Ectodermal cell (in vitro differentiated cells): ENCODE measurements at regions not wholly inside any gene's neighbourhood (a gene's known extent, or its start where the extent isn't known, plus 50 kb on each side); places are given as distances from the start of the nearest gene placed in this dataset.

ENCODE experiments used
- H3K27ac ChIP-seq: 2 replicates; pipeline ENCODE4 v1.7.0; 2013; ENCODE audit warnings: mild to moderate bottlenecking, low read depth, low read length; ENCODE audit not compliant: insufficient read depth, poor library complexity, severe bottlenecking
- H3K27me3 ChIP-seq: 2 replicates; pipeline ENCODE4 v1.7.0; 2013; ENCODE audit warnings: mild to moderate bottlenecking, low read length; ENCODE audit not compliant: insufficient read depth, control insufficient read depth, poor library complexity, severe bottlenecking
- H3K36me3 ChIP-seq: one replicate; pipeline ENCODE4 v1.7.0; 2013; ENCODE audit warnings: low read length; ENCODE audit not compliant: control insufficient read depth, insufficient read depth
- H3K4me1 ChIP-seq: one replicate; pipeline ENCODE4 v1.7.0; 2013; ENCODE audit warnings: low read length; ENCODE audit not compliant: control insufficient read depth, insufficient read depth
- H3K4me3 ChIP-seq: 2 replicates; pipeline ENCODE4 v1.7.0; 2013; ENCODE audit warnings: low read depth, low read length, control low read depth; ENCODE audit not compliant: insufficient read depth
- H3K9me3 ChIP-seq: 2 replicates; pipeline ENCODE4 v1.7.0; 2013; ENCODE audit warnings: mild to moderate bottlenecking, low read length, moderate library complexity; ENCODE audit not compliant: control insufficient read depth
- WGBS, 2 experiments: methylation state at CpG; one replicate each; pipeline ENCODE4 v1.1.7; 2013; ENCODE audit warnings: missing lambda C conversion rate in 2 of 2; 5-methylcytosine and 5-hydroxymethylcytosine counted together

DNA sequence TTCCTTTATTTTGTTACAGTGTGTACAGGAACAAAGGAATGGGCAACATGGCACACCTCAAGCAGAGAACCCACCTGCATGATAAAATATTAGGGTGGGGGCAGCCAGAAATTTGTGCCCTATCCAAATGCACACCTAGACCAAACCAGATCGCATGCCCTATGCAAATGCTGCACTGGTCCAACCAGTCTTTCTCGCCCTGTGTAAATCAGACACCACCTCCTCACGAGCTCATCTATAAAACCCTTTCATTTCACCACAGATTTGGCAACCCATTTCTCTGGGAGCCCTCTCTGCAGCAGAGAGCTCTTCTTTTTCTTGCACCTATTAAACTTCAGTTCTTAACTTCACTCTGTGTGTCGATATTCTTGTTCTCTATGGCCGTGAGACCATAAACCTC lies 1559.2 kb downstream of the SLITRK1 start:
- no peak overlapping the region for H3K4me3 ChIP-seq
- H3K27me3 ChIP-seq: no peaks in the 10 kb centered on the region
- no peak overlapping the region for H3K27ac ChIP-seq
- no peaks in the 10 kb centered on the region for H3K9me3 ChIP-seq
- H3K36me3 ChIP-seq: no peaks in the 10 kb centered on the region
- WGBS, 2 experiments: 93 to 96% methylated on average over 5 of the region's 5 CpGs
- no peaks in the 10 kb centered on the region for H3K4me1 ChIP-seq

DNA sequence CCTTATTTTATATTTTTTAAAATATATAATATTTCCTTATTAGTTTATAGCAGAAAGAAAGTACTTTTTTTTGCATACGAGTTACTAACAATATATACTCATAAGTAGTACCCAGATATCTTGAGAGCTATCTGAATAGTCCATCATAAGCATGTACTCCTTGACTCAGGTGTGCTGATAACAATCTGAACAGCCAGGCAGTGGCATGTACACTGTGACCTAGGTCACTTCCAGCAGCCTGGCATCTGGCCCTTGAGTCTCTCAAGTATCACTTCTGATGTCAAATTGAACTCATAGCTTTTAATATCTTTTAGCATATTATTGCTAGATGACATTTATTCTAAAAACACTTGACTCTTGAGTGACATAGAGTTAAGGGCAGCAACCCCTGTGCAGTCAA lies 1576.7 kb downstream of the SLITRK1 start:
- Histone ChIP-seq H3K9me3 (no peaks in the 10 kb centered on the region), H3K4me3 (no peak overlapping the region), H3K4me1 (no peaks in the 10 kb centered on the region), H3K27me3 (no peaks in the 10 kb centered on the region), H3K27ac (no peak overlapping the region), H3K36me3 (no peaks in the 10 kb centered on the region)
- 83 to 100% methylated on average over 1 of the region's 1 CpG for WGBS, 2 experiments

DNA sequence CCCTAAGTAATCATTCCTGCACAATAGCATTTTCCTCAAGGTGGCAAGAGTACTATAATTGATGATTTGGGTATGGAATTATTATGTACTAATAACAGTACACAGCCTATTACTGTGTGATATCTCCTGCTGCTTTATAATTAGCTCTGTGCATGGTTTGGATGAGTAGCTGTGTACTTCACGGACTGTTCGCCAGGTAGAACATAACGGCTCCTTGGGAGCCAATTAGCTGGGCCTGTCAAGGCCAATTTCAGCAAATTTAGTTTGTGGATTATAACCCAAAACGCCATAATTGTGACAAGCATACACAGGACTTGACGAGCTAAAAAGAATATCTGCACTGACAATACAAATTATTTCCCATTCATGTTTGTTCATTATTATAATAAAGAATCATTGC lies 1584.2 kb downstream of the SLITRK1 start:
- H3K27ac ChIP-seq: no peak overlapping the region
- WGBS, 2 experiments: 95 to 98% methylated on average over 4 to 5 of the region's 5 CpGs
- no peaks in the 10 kb centered on the region for H3K9me3 ChIP-seq
- H3K4me3 ChIP-seq: no peak overlapping the region
- H3K27me3 ChIP-seq: no peaks in the 10 kb centered on the region
- H3K4me1 ChIP-seq: no peaks in the 10 kb centered on the region
- H3K36me3 ChIP-seq: no peaks in the 10 kb centered on the region

DNA sequence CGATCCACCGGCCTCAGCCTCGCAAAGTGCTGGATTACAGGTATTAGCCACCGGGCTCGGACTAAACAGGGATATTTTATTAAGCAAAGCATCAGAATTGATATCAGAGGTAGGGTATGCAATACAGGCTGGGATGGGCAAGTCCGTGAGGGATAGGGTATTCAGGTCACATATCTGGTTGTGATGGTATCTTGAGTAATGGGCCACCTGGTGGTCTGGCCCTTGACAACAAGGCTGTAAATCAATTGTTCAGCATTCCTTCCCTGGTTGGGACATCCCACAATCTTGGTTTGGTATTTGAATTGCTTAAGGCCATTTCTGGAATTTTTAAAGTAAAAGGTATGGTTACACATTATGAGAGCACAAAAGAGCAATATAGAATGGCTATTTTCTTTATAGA lies 1588.0 kb downstream of the SLITRK1 start:
- Histone ChIP-seq H3K36me3 (no peaks in the 10 kb centered on the region), H3K4me3 (no peak overlapping the region), H3K27ac (no peak overlapping the region), H3K4me1 (no peaks in the 10 kb centered on the region), H3K27me3 (no peaks in the 10 kb centered on the region), H3K9me3 (no peaks in the 10 kb centered on the region)
- WGBS, 2 experiments: 87 to 91% methylated on average over 6 of the region's 6 CpGs

DNA sequence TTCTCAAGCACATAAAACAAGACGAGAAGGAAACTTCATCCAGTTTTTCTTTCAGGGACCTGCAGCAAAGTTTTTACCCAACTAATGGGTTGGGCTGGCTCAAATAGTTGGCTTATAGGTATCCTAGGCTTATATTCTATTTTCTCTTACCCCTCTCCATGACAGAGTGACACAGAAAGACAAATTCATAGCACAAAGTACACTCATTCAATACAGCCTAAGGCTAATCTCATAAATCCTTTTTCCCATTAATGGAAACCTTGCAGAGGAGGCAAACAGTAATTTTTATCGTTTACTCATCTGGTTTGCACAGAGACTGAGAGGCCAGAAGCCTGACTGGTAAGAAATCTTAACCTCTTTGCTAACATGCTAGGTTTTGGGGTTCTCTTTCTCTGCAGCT lies 1589.9 kb downstream of the SLITRK1 start:
- Histone ChIP-seq H3K9me3 (no peaks in the 10 kb centered on the region), H3K27ac (no peak overlapping the region), H3K4me1 (no peaks in the 10 kb centered on the region), H3K4me3 (no peak overlapping the region), H3K36me3 (no peaks in the 10 kb centered on the region), H3K27me3 (no peaks in the 10 kb centered on the region)
- 92 to 96% methylated on average over 2 of the region's 2 CpGs for WGBS, 2 experiments

DNA sequence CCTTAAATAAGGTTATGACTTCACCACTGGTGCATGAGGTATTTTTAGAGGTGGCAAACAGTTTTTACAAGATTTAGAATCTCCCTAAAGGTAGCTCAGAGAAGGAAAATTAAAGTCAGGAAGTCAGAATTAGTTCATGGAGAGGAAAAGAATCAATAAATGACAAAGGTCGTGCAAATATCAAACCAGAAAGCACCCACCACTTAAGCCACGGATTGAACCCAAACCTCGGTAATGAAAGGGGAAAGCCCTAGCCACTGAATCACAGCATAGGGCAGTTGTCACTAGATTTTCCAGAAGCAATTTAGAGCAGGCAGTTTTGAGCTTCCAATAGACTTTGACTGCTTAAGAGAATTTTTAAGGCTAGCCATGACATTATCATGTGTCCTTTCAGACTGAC lies 1590.4 kb downstream of the SLITRK1 start:
- WGBS, 2 experiments: 96% methylated on average over 3 of the region's 3 CpGs
- Histone ChIP-seq H3K27me3 (no peaks in the 10 kb centered on the region), H3K4me1 (no peaks in the 10 kb centered on the region), H3K36me3 (no peaks in the 10 kb centered on the region), H3K9me3 (no peaks in the 10 kb centered on the region), H3K27ac (no peak overlapping the region), H3K4me3 (no peak overlapping the region)

DNA sequence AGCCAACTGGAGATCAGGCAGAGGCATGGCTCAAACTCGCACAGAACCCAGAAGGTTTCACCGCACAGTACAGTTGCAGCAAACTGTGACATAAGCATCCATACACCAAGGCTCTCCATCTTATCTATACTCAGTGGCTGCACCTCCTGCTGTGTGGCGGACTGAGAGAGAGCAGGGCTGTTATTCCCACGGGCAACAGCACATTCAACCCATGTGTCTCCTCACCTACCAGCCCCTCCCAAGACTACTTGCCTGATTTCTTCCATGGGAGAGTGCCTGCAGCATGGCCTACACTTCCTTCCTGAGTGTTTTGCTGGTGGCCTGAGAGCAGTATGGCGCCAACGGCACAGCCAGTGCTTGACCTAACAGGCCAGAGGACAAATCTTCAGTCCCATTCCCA lies 1606.6 kb downstream of the SLITRK1 start:
- Histone ChIP-seq H3K27me3 (no peaks in the 10 kb centered on the region), H3K4me3 (no peak overlapping the region), H3K4me1 (no peaks in the 10 kb centered on the region), H3K9me3 (no peaks in the 10 kb centered on the region), H3K36me3 (no peaks in the 10 kb centered on the region), H3K27ac (no peak overlapping the region)
- WGBS, 2 experiments: 94 to 95% methylated on average over 6 of the region's 6 CpGs

DNA sequence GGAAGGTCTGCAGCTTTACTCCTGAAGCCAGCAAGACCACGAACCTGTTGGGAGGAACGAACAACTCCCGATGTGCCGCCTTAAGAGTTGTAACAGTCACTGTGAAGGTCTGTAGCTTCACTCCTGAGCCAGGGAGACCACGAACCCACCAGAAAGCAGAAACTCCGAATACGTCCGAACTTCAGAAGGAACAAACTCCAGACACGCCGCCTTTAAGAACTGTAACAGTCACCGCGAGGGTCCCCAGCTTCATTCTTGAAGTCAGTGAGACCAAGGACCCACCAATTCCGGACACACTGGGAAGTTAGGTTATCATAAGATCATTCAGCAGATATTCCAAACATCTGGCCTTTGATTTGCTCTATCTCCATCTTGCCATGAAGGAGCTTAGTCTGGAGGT lies 1623.0 kb downstream of the SLITRK1 start:
- Histone ChIP-seq H3K4me1 (no peaks in the 10 kb centered on the region), H3K27me3 (no peaks in the 10 kb centered on the region), H3K36me3 (no peaks in the 10 kb centered on the region), H3K27ac (no peak overlapping the region), H3K4me3 (no peak overlapping the region), H3K9me3 (no peaks in the 10 kb centered on the region)
- 96 to 97% methylated on average over 13 of the region's 13 CpGs for WGBS, 2 experiments

DNA sequence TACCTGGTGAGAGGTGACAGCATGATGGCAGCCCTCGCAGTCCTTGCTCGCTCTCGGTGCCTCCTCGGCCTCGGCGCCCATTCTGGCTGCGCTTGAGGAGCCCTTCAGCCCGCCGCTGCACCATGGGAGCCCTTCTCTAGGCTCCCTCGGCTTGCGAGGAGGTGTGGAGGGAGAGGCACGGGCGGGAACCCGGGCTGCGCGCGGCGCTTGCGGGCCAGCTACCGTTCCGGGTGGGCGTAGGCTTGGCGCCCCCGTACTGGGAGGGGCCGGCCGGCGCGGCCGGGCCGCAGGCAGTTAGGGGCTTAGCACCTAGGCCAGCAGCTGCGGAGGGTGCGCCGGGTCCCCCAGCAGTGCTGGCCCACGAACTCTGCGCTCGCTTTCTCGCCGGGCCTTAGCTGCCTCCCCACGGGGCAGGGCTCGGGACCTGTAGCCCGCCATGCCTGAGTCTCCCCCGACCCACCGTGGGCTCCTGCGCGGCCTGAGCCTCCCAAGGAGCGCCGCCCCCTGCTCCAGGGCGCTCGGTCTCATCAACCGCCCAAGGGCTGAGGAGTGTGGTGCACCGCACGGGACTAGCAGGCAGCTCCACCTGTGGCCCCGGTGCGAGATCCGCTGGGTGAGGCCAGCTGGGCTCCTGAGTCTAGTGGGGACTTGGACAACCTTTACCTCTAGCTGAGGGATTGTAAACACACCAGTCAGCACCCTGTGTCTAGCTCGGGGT lies 1624.3 kb downstream of the SLITRK1 start:
- Histone ChIP-seq H3K27ac (no peak overlapping the region), H3K4me1 (no peaks in the 10 kb centered on the region), H3K27me3 (no peaks in the 10 kb centered on the region), H3K4me3 (no peak overlapping the region), H3K36me3 (no peaks in the 10 kb centered on the region), H3K9me3 (no peaks in the 10 kb centered on the region)
- 95 to 96% methylated on average over 56 of the region's 56 CpGs for WGBS, 2 experiments

DNA sequence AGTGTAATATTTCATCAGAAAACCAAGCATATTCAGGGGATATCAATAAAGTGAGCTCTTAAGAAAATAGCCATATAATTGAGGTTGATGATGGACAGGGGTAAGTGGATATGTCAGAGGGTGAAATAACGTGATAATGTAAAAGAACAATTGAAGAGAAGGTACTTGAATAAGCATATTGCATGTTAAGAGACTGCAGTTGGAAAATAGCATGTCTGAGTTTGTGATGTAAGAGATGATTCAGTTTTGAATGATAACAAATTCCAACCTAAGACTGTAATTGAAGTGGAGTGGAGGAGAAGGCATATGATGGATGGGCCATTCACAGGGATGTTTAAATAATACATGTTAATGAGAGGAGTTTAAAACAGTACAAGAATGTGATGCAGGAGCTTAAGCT lies 1633.5 kb downstream of the SLITRK1 start:
- Histone ChIP-seq H3K27me3 (no peaks in the 10 kb centered on the region), H3K4me3 (no peak overlapping the region), H3K27ac (no peak overlapping the region), H3K9me3 (no peaks in the 10 kb centered on the region), H3K36me3 (no peaks in the 10 kb centered on the region), H3K4me1 (no peaks in the 10 kb centered on the region)
- WGBS, 2 experiments: 89 to 96% methylated on average over 1 of the region's 1 CpG

DNA sequence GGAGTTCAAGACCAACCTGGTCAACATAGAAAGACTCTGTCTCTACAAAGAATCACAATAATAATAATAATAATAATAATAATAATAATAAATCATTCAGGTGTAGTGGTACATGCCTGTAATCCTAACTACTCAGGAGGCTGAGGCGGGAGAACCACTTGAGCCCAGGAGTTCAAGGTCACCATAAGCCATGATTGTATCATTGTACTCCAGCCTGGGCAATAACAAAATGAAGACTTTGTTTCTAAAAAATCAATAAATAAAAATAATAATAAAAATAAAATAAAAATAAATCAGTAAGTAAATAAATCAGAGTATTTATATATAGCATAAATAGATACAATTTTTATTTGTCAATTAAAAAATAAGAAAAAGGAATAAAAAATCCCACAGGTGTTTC lies 1636.4 kb downstream of the SLITRK1 start:
- Histone ChIP-seq H3K9me3 (no peaks in the 10 kb centered on the region), H3K4me3 (no peak overlapping the region), H3K27ac (no peak overlapping the region), H3K4me1 (no peaks in the 10 kb centered on the region), H3K27me3 (no peaks in the 10 kb centered on the region), H3K36me3 (no peaks in the 10 kb centered on the region)
- WGBS, 2 experiments: 91 to 100% methylated on average over 1 of the region's 1 CpG
